H9 (cell line): ENCODE measurements at regions not wholly inside any gene's neighbourhood (a gene's known extent, or its start where the extent isn't known, plus 50 kb on each side); places are given as distances from the start of the nearest gene placed in this dataset.

Source experiments
- DNase-seq: peaks from one replicate; pipeline ENCODE4 v3.0.0-alpha.2; 2017
- H2AFZ ChIP-seq: one replicate; pipeline ENCODE4 v1.6.1; 2013; ENCODE audit warnings: mild to moderate bottlenecking, low read length, control low read depth, moderate library complexity
- H2AK5ac ChIP-seq: 2 replicates; pipeline ENCODE4 v1.6.1; 2013; ENCODE audit warnings: low read length, control low read depth, mixed read lengths; ENCODE audit not compliant: insufficient read length
- H2BK120ac ChIP-seq: one replicate; pipeline ENCODE4 v1.6.1; 2013; ENCODE audit warnings: low read depth, mild to moderate bottlenecking, low read length, control low read depth, inconsistent platforms; ENCODE audit not compliant: poor library complexity, severe bottlenecking
- H2BK12ac ChIP-seq: 2 replicates; pipeline ENCODE4 v1.6.1; 2013; ENCODE audit warnings: low read length, control low read depth, mixed read lengths, low read depth; ENCODE audit not compliant: insufficient read length
- H2BK15ac ChIP-seq: 2 replicates; pipeline ENCODE4 v1.6.1; 2013; ENCODE audit warnings: low read depth, low read length, control low read depth
- H2BK20ac ChIP-seq: one replicate; pipeline ENCODE4 v1.6.1; 2013; ENCODE audit warnings: low read depth, mild to moderate bottlenecking, low read length, control low read depth, inconsistent platforms; ENCODE audit not compliant: poor library complexity, severe bottlenecking
- H2BK5ac ChIP-seq: 2 replicates; pipeline ENCODE4 v1.6.1; 2013; ENCODE audit warnings: low read length, control low read depth, mixed read lengths; ENCODE audit not compliant: insufficient read length
- H3K14ac ChIP-seq: 2 replicates; pipeline ENCODE4 v1.6.1; 2013; ENCODE audit warnings: low read length, control low read depth; ENCODE audit not compliant: insufficient read depth
- H3K18ac ChIP-seq: 2 replicates; pipeline ENCODE4 v1.6.1; 2013; ENCODE audit warnings: low read depth, mild to moderate bottlenecking, mixed read lengths, low read length, control low read depth; ENCODE audit not compliant: insufficient read length
- H3K23ac ChIP-seq: 2 replicates; pipeline ENCODE4 v1.6.1; 2013; ENCODE audit warnings: low read length, control low read depth, mixed read lengths, low read depth; ENCODE audit not compliant: insufficient read length
- H3K23me2 ChIP-seq: 2 replicates; pipeline ENCODE4 v1.6.1; 2013; ENCODE audit warnings: low read depth, mild to moderate bottlenecking, mixed read lengths, low read length, control low read depth; ENCODE audit not compliant: insufficient read length, poor library complexity, severe bottlenecking
- H3K27ac ChIP-seq: 2 replicates; pipeline ENCODE4 v1.5.1; 2013; ENCODE audit warnings: low read length, control low read depth, mixed read lengths, low read depth; ENCODE audit not compliant: insufficient read length
- H3K27me3 ChIP-seq: 2 replicates; pipeline ENCODE4 v1.6.1; 2013; ENCODE audit warnings: low read length, control low read depth, inconsistent platforms; ENCODE audit not compliant: insufficient read depth
- H3K4ac ChIP-seq: 2 replicates; pipeline ENCODE4 v1.6.1; 2013; ENCODE audit warnings: low read depth, mild to moderate bottlenecking, control low read depth, inconsistent platforms, low read length, moderate library complexity
- H3K4me1 ChIP-seq: 2 replicates; pipeline ENCODE4 v1.6.1; 2013; ENCODE audit warnings: low read length, control low read depth, inconsistent platforms; ENCODE audit not compliant: insufficient read depth
- H3K4me2 ChIP-seq: 2 replicates; pipeline ENCODE4 v1.6.1; 2013; ENCODE audit warnings: low read length, control low read depth, mixed read lengths; ENCODE audit not compliant: insufficient read length, insufficient read depth
- H3K56ac ChIP-seq: 2 replicates; pipeline ENCODE4 v1.6.1; 2013; ENCODE audit warnings: low read depth, mild to moderate bottlenecking, mixed read lengths, low read length, control low read depth; ENCODE audit not compliant: insufficient read length
- H3K79me1 ChIP-seq: 2 replicates; pipeline ENCODE4 v1.6.1; 2013; ENCODE audit warnings: low read depth, mild to moderate bottlenecking, moderate library complexity, low read length, control low read depth, inconsistent platforms; ENCODE audit not compliant: insufficient read depth, poor library complexity, severe bottlenecking
- H3K79me2 ChIP-seq: 2 replicates; pipeline ENCODE4 v1.6.1; 2013; ENCODE audit warnings: low read length, control low read depth, inconsistent platforms; ENCODE audit not compliant: insufficient read depth
- H3K9ac ChIP-seq: 2 replicates; pipeline ENCODE4 v1.6.1; 2013; ENCODE audit warnings: low read length, control low read depth, mixed read lengths; ENCODE audit not compliant: insufficient read length; ENCODE audit errors: extremely low read depth
- H3K9me3 ChIP-seq: one replicate; pipeline ENCODE4 v1.6.1; 2013; ENCODE audit warnings: low read depth, low read length, inconsistent platforms; ENCODE audit not compliant: control insufficient read depth
- H3T11ph ChIP-seq: one replicate; pipeline ENCODE4 v1.6.1; 2013; ENCODE audit warnings: mild to moderate bottlenecking, low read length, control low read depth, inconsistent platforms
- H4K20me1 ChIP-seq: one replicate; pipeline ENCODE4 v1.6.1; 2013; ENCODE audit not compliant: control insufficient read depth, insufficient read length, insufficient read depth
- H4K5ac ChIP-seq: 2 replicates; pipeline ENCODE4 v1.6.1; 2013; ENCODE audit warnings: low read depth, mild to moderate bottlenecking, mixed read lengths, low read length, control low read depth; ENCODE audit not compliant: insufficient read length
- H4K8ac ChIP-seq: replicated peaks from 2 replicates; pipeline ENCODE4 v1.6.1; 2013; ENCODE audit warnings: low read length, control low read depth, mixed read lengths, low read depth; ENCODE audit not compliant: insufficient read length
- H4K91ac ChIP-seq: 2 replicates; pipeline ENCODE4 v1.6.1; 2013; ENCODE audit warnings: low read depth, mild to moderate bottlenecking, moderate library complexity, mixed read lengths, low read length, control low read depth; ENCODE audit not compliant: insufficient read length
- H3K27ac Mint-ChIP-seq, 3 experiments: 2 replicates in 2 of 3; 3 replicates in 1 of 3; pipeline ENCODE4 v1.8.0; 2020 to 2021; ENCODE audit warnings: mixed read lengths in 3 of 3, mild to moderate bottlenecking in 1 of 3, moderate library complexity in 1 of 3
- H3K27me3 Mint-ChIP-seq: 2 replicates; pipeline ENCODE4 v1.8.0; 2021; ENCODE audit warnings: low read depth, mild to moderate bottlenecking, moderate library complexity, mixed read lengths
- H3K36me3 Mint-ChIP-seq, 3 experiments: 2 replicates in 2 of 3; 3 replicates in 1 of 3; pipeline ENCODE4 v1.8.0; 2020 to 2021; ENCODE audit warnings: low read depth in 3 of 3, mixed read lengths in 3 of 3; ENCODE audit not compliant: insufficient read depth in 1 of 3
- H3K4me1 Mint-ChIP-seq, 2 experiments: 2 replicates each; pipeline ENCODE4 v1.8.0; 2020; ENCODE audit warnings: mixed read lengths in 2 of 2
- H3K4me3 Mint-ChIP-seq, 2 experiments: 2 replicates in 1 of 2; 3 replicates in 1 of 2; pipeline ENCODE4 v1.8.0; 2020 to 2021; ENCODE audit warnings: mild to moderate bottlenecking in 2 of 2, mixed read lengths in 2 of 2, moderate library complexity in 1 of 2
- H3K9me3 Mint-ChIP-seq, 2 experiments: 2 replicates in 1 of 2; 3 replicates in 1 of 2; pipeline ENCODE4 v1.8.0; 2020; ENCODE audit warnings: mild to moderate bottlenecking in 2 of 2, mixed read lengths in 2 of 2, moderate library complexity in 1 of 2
- WGBS: extraction: QIAGEN DNeasy Blood & Tissue Kit; methylation state at CpG from one replicate; pipeline ENCODE4 v1.1.7; 2013; ENCODE audit warnings: missing lambda C conversion rate, low lambda C conversion rate, mixed read lengths; ENCODE audit not compliant: insufficient read length; ENCODE audit errors: extremely low coverage; 5-methylcytosine and 5-hydroxymethylcytosine counted together
- TF ChIP-seq, protein P1 (sequence below): fragments of 200-600 bp; sonication (generic); conservative IDR thresholded peaks from 3 replicates; pipeline ENCODE4 v1.8.0; 2021; ENCODE audit warnings: antibody characterized with exemption, mild to moderate bottlenecking

- Mint-ChIP-seq H3K36me3 (peaks cover 0 to 3% (median 3%) of the 10 kb centered on the region in 3 experiments; a peak in 4 of 7 replicates), H3K4me1 (peaks cover 0 to 11% of the 10 kb centered on the region in 2 experiments; a peak in 2 of 4 replicates), H3K9me3 (peaks cover 4 to 10% of the 10 kb centered on the region in 2 experiments; a peak in 3 of 5 replicates), H3K27me3 (peaks cover 17% of the 10 kb centered on the region), H3K27ac (no peak overlapping the region), H3K4me3 (no peak overlapping the region)
- Histone ChIP-seq H2AFZ (no peak overlapping the region), H2BK5ac (no peak overlapping the region), H4K20me1 (peaks cover 6% of the 10 kb centered on the region), H3K79me2 (no peaks in the 10 kb centered on the region), H3T11ph (no peak overlapping the region), H3K4me2 (no peak overlapping the region), H4K8ac (no peak overlapping the region), H2BK15ac (no peak overlapping the region), H3K9ac (no peak overlapping the region), H4K91ac (no peak overlapping the region), H3K9me3 (no peaks in the 10 kb centered on the region), H3K4ac (no peak overlapping the region), H3K27ac (no peak overlapping the region), H3K23ac (no peak overlapping the region), H3K14ac (no peak overlapping the region), H2BK120ac (no peak overlapping the region), H2BK20ac (no peak overlapping the region), H3K18ac (no peak overlapping the region), H4K5ac (no peak overlapping the region), H2BK12ac (no peak overlapping the region), H3K79me1 (no peaks in the 10 kb centered on the region), H2AK5ac (no peak overlapping the region), H3K56ac (no peak overlapping the region), H3K4me1 (no peaks in the 10 kb centered on the region), H3K23me2 (no peaks in the 10 kb centered on the region), H3K27me3 (no peaks in the 10 kb centered on the region; the same call in 1 of the 2 replicates)
- no peak for DNase-seq
- TF ChIP-seq, protein P1, sequence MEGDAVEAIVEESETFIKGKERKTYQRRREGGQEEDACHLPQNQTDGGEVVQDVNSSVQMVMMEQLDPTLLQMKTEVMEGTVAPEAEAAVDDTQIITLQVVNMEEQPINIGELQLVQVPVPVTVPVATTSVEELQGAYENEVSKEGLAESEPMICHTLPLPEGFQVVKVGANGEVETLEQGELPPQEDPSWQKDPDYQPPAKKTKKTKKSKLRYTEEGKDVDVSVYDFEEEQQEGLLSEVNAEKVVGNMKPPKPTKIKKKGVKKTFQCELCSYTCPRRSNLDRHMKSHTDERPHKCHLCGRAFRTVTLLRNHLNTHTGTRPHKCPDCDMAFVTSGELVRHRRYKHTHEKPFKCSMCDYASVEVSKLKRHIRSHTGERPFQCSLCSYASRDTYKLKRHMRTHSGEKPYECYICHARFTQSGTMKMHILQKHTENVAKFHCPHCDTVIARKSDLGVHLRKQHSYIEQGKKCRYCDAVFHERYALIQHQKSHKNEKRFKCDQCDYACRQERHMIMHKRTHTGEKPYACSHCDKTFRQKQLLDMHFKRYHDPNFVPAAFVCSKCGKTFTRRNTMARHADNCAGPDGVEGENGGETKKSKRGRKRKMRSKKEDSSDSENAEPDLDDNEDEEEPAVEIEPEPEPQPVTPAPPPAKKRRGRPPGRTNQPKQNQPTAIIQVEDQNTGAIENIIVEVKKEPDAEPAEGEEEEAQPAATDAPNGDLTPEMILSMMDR = no peak
- WGBS = no CpG with 5 or more reads among the region's 5 CpGs
Measured at GRCh38 chr20:62570403-62570802, 71.9 kb upstream of the SLCO4A1 start.
